Ectodermal cell (in vitro differentiated cells): ENCODE measurements at regions not wholly inside any gene's neighbourhood (a gene's known extent, or its start where the extent isn't known, plus 50 kb on each side); places are given as distances from the start of the nearest gene placed in this dataset.

Experiments
- H3K27ac ChIP-seq: 2 replicates; pipeline ENCODE4 v1.7.0; 2013; ENCODE audit warnings: mild to moderate bottlenecking, low read depth, low read length; ENCODE audit not compliant: insufficient read depth, poor library complexity, severe bottlenecking
- H3K27me3 ChIP-seq: 2 replicates; pipeline ENCODE4 v1.7.0; 2013; ENCODE audit warnings: mild to moderate bottlenecking, low read length; ENCODE audit not compliant: insufficient read depth, control insufficient read depth, poor library complexity, severe bottlenecking
- H3K36me3 ChIP-seq: one replicate; pipeline ENCODE4 v1.7.0; 2013; ENCODE audit warnings: low read length; ENCODE audit not compliant: control insufficient read depth, insufficient read depth
- H3K4me1 ChIP-seq: one replicate; pipeline ENCODE4 v1.7.0; 2013; ENCODE audit warnings: low read length; ENCODE audit not compliant: control insufficient read depth, insufficient read depth
- H3K4me3 ChIP-seq: 2 replicates; pipeline ENCODE4 v1.7.0; 2013; ENCODE audit warnings: low read depth, low read length, control low read depth; ENCODE audit not compliant: insufficient read depth
- H3K9me3 ChIP-seq: 2 replicates; pipeline ENCODE4 v1.7.0; 2013; ENCODE audit warnings: mild to moderate bottlenecking, low read length, moderate library complexity; ENCODE audit not compliant: control insufficient read depth
- WGBS, 2 experiments: methylation state at CpG; one replicate each; pipeline ENCODE4 v1.1.7; 2013; ENCODE audit warnings: missing lambda C conversion rate in 2 of 2; 5-methylcytosine and 5-hydroxymethylcytosine counted together

DNA sequence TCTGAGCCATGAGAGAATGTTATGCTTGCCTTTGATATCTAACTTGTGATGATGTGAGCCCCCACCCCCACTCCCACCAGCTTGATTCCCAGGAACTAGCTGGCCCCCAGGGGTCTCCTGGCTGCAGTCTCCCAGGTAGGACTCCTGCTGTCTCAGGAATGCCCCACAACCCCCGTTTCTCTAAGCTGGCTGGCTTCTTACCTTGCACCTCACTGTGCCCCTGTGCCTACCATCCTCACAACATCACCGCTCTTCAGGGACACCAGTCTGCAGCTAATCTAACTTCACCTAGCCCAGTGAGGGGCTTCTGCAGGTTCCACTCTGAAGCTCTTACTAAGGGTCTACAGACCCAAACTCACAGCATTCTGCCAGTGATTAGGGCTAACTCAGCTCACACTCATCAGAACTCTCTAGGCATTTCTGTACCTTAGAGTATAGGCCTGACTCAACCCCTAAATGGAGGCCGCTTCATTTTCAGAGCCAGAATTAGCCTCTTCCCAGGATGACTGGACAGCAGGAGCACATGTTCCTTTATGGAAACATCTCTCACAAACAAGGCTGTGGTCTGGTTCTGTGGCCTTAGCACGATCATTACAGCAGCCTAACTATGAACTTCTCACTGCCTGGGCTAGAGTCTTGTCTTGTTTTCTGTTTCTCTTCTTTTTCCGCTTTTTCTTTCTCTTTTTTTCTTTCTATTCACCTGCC, 72.8 kb upstream of the IFNG-AS1 start:
- Histone ChIP-seq H3K27me3 (no peaks in the 10 kb centered on the region), H3K9me3 (no peaks in the 10 kb centered on the region), H3K36me3 (no peaks in the 10 kb centered on the region), H3K4me3 (no peak overlapping the region), H3K27ac (no peak overlapping the region), H3K4me1 (peaks cover 7% of the 10 kb centered on the region)
- 80 to 82% methylated on average over 5 of the region's 5 CpGs for WGBS, 2 experiments

- no peak overlapping the region for H3K27ac ChIP-seq
- no peaks in the 10 kb centered on the region for H3K36me3 ChIP-seq
- no peaks in the 10 kb centered on the region for H3K9me3 ChIP-seq
- H3K4me3 ChIP-seq: no peak overlapping the region
- H3K4me1 ChIP-seq: peaks cover 18% of the 10 kb centered on the region
- H3K27me3 ChIP-seq: no peaks in the 10 kb centered on the region
- WGBS, 2 experiments: 93% methylated on average over 3 of the region's 4 CpGs; no CpG with 5 or more reads in 1 of the 2 experiments
Observed at GRCh38 chr12:67917811-67918210, 71.4 kb upstream of the IFNG-AS1 start.

DNA sequence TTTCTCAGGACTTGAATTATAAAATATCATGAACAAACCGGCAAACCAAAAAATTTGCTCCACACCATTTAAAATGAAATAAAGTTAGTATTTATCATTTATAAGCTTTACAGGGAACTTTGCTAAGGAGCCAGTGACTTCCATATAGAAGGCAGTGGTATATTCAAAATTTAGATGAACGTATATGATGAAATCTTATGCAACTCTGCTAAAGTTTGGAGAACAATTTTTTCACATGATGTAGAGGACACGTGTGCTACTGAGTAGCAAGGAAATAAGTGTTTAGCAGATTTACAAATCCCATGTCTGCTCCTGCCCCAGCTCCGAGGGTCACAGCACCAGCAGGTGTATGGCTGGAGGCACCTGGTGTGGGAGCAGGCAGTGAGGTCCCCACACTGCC, 70.8 kb upstream of the IFNG-AS1 start:
- no peak overlapping the region for H3K27ac ChIP-seq
- WGBS, 2 experiments: 93 to 94% methylated on average over 3 to 4 of the region's 4 CpGs
- H3K27me3 ChIP-seq: no peaks in the 10 kb centered on the region
- H3K4me1 ChIP-seq: peaks cover 23% of the 10 kb centered on the region
- H3K36me3 ChIP-seq: no peaks in the 10 kb centered on the region
- no peak overlapping the region for H3K4me3 ChIP-seq
- no peaks in the 10 kb centered on the region for H3K9me3 ChIP-seq

GRCh38 chr12:67919406-67919805, 69.8 kb upstream of the IFNG-AS1 start:
- H3K9me3 ChIP-seq: no peaks in the 10 kb centered on the region
- H3K4me1 ChIP-seq: peaks cover 23% of the 10 kb centered on the region
- WGBS, 2 experiments: 87 to 93% methylated on average over 2 of the region's 2 CpGs
- no peak overlapping the region for H3K4me3 ChIP-seq
- no peak overlapping the region for H3K27ac ChIP-seq
- no peaks in the 10 kb centered on the region for H3K36me3 ChIP-seq
- no peaks in the 10 kb centered on the region for H3K27me3 ChIP-seq

DNA sequence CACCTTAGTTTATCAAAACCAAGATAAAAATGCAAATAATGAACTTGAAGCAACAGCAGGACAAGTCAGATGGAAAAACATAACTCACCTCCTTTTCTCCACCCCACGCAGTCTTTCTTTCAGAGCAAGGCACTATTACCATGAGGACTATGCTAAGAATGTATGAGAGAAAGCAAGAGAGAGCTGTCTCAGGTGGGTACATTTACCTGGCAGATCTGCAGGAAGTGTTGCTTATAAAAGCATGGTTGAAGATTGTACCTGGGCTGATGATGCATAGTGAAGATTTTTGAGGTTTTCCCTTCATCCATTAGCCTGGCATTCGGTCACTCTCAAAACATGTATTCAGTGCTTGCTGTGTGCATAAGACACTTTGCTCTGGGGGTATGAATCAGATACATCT, 68.8 kb upstream of the IFNG-AS1 start:
- H3K9me3 ChIP-seq: no peaks in the 10 kb centered on the region
- H3K4me1 ChIP-seq: peaks cover 23% of the 10 kb centered on the region
- H3K4me3 ChIP-seq: no peak overlapping the region
- H3K27me3 ChIP-seq: no peaks in the 10 kb centered on the region
- H3K36me3 ChIP-seq: no peaks in the 10 kb centered on the region
- no peak overlapping the region for H3K27ac ChIP-seq
- 83 to 92% methylated on average over 2 of the region's 2 CpGs for WGBS, 2 experiments

GRCh38 chr12:67921286-67921685, 68.0 kb upstream of the IFNG-AS1 start:
- Histone ChIP-seq H3K36me3 (no peaks in the 10 kb centered on the region), H3K4me3 (no peak overlapping the region), H3K9me3 (no peaks in the 10 kb centered on the region), H3K4me1 (peaks cover 23% of the 10 kb centered on the region), H3K27ac (no peak overlapping the region), H3K27me3 (no peaks in the 10 kb centered on the region)
- 21 to 31% methylated on average over 1 of the region's 1 CpG for WGBS, 2 experiments

GRCh38 chr12:67922245-67922644, 67.0 kb upstream of the IFNG-AS1 start:
- Histone ChIP-seq H3K27me3 (no peaks in the 10 kb centered on the region), H3K9me3 (no peaks in the 10 kb centered on the region), H3K4me1 (peaks cover 23% of the 10 kb centered on the region), H3K27ac (no peak overlapping the region), H3K36me3 (no peaks in the 10 kb centered on the region), H3K4me3 (no peak overlapping the region)
- 90 to 100% methylated on average over 1 of the region's 1 CpG for WGBS, 2 experiments

- H3K4me1 ChIP-seq: peaks cover 23% of the 10 kb centered on the region
- no peaks in the 10 kb centered on the region for H3K36me3 ChIP-seq
- no peaks in the 10 kb centered on the region for H3K27me3 ChIP-seq
- 71 to 81% methylated on average over 2 of the region's 2 CpGs for WGBS, 2 experiments
- no peaks in the 10 kb centered on the region for H3K9me3 ChIP-seq
- H3K27ac ChIP-seq: no peak overlapping the region
- no peak overlapping the region for H3K4me3 ChIP-seq
Observed at GRCh38 chr12:67925077-67925476, 64.2 kb upstream of the IFNG-AS1 start.

DNA sequence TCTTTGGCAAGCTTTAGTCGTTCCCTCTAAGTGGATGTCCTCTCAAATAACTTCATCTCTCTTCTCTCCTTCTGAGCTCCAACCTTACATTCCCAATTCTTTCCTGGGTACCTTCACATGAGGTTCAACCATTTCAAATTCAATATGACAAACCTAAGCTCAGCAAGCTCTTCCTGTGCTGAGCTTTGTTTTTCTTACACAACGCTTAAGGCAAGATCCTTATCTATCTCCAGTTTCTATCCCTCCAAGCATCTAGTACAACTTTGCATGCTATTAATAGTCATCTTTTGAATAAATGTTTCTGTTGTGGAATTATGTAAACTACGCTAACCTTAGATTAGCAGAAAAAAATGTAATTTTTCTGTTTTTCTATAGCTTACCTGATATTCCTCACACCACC, 63.7 kb upstream of the IFNG-AS1 start:
- Histone ChIP-seq H3K27ac (no peak overlapping the region), H3K4me3 (no peak overlapping the region), H3K4me1 (peaks cover 23% of the 10 kb centered on the region), H3K36me3 (no peaks in the 10 kb centered on the region), H3K27me3 (no peaks in the 10 kb centered on the region), H3K9me3 (no peaks in the 10 kb centered on the region)
- 83 to 96% methylated on average over 2 to 3 of the region's 3 CpGs for WGBS, 2 experiments

DNA sequence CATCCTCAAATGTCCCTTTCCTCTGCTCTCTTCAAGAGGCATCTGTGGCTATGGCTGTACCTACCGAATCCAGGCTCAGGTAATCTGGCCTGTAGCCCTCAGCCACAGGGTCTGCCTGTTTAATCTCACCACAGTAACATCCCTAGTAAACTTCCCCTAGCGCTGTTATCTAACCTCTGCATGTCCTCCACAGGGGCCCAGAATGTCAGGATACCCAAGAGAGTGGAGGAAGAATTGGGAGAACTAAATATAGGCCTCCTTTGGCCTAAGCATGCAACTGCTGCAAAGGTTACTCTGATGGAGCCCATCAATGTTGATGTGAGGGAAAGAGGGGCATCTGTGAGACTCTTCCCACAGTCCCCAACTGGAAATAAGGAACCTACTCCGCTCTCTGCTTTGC, 63.2 kb upstream of the IFNG-AS1 start:
- H3K9me3 ChIP-seq: no peaks in the 10 kb centered on the region
- no peaks in the 10 kb centered on the region for H3K36me3 ChIP-seq
- H3K27ac ChIP-seq: no peak overlapping the region

DNA sequence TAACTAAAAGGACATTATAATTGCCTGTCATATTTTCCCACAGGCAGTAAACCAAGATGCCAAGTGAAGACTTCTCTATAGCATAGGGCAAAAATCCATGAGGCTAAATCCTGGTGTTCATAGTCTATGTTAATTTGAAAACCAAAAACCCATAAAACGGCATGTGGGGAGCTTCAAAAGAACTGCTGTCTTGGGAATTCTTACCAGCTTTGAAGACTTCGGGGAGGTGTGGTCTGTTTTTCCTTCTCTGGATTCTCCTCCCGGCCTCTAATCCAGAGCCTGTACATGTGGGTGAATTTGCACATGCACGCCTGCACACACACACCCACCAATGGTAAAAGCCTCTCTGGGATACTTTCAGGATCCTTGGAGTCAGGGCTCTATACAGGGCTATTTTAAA, 61.9 kb upstream of the IFNG-AS1 start:
- no peak overlapping the region for H3K4me3 ChIP-seq
- no peaks in the 10 kb centered on the region for H3K9me3 ChIP-seq
- peaks cover 10% of the 10 kb centered on the region for H3K4me1 ChIP-seq
- WGBS, 2 experiments: 85 to 89% methylated on average over 4 of the region's 4 CpGs
- no peak overlapping the region for H3K27ac ChIP-seq
- H3K27me3 ChIP-seq: no peaks in the 10 kb centered on the region
- no peaks in the 10 kb centered on the region for H3K36me3 ChIP-seq

More for the DNA sequence above, 63.2 kb upstream of the IFNG-AS1 start:
- H3K4me3 ChIP-seq: no peak overlapping the region
- 95% methylated on average over 3 of the region's 3 CpGs for WGBS, 2 experiments
- H3K27me3 ChIP-seq: no peaks in the 10 kb centered on the region
- peaks cover 19% of the 10 kb centered on the region for H3K4me1 ChIP-seq
